ENCODE measurements at regions not wholly inside any gene's neighbourhood (a gene's known extent, or its start where the extent isn't known, plus 50 kb on each side); places are given as distances from the start of the nearest gene placed in this dataset.
A peak's percentile ranks its signal among the peaks of the same experiment; 100 is the strongest.

- no peak for TF ChIP-seq ZNF565 (CRISPR knock-in tag; conservative IDR thresholded peaks at IDR 0.05; ENCODE audit: low read depth)
- TF ChIP-seq, protein P1, sequence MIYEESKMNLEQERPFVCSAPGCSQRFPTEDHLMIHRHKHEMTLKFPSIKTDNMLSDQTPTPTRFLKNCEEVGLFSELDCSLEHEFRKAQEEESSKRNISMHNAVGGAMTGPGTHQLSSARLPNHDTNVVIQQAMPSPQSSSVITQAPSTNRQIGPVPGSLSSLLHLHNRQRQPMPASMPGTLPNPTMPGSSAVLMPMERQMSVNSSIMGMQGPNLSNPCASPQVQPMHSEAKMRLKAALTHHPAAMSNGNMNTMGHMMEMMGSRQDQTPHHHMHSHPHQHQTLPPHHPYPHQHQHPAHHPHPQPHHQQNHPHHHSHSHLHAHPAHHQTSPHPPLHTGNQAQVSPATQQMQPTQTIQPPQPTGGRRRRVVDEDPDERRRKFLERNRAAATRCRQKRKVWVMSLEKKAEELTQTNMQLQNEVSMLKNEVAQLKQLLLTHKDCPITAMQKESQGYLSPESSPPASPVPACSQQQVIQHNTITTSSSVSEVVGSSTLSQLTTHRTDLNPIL (CRISPR knock-in tag; IDR thresholded peaks at IDR 0.05; ENCODE audit: low read depth), result no peak
- no peak for TF ChIP-seq BACH2 (CRISPR knock-in tag; IDR thresholded peaks at IDR 0.05; ENCODE audit: borderline replicate concordance)
- TF ChIP-seq SNAI2 (CRISPR knock-in tag; IDR thresholded peaks at IDR 0.05), result no peak
Measured at GRCh38 chr10:44715136-44715535, 196.0 kb upstream of the TMEM72 start.

DNA sequence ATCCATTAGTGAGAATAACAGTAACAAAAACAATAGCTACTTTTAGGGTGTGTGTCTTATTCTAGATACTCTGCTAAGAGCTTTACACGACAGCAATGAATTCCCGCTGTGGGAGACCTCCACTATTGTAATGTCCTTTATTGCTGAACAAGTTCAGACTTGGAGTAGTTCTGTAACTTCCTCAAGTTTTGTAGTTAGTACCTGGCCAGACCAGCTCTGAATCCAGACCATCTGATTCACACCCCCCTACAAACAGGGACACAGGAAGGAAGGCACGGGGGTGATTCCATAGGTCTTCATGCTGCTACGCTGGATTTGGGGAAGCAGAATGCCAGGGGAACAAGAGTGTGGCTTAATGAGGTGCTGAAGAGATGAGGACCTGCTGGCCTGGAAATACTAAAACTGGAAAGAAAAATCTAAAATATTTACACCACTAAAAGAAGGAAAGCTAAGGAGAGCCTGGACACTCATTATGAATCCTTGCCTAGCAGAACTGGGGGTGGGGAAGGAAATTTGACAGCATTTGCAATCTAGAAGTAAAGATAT, 194.6 kb upstream of the TMEM72 start:
- TF ChIP-seq ZNF70 (CRISPR knock-in tag; IDR thresholded peaks at IDR 0.05), result no peak
- TF ChIP-seq, protein P2, sequence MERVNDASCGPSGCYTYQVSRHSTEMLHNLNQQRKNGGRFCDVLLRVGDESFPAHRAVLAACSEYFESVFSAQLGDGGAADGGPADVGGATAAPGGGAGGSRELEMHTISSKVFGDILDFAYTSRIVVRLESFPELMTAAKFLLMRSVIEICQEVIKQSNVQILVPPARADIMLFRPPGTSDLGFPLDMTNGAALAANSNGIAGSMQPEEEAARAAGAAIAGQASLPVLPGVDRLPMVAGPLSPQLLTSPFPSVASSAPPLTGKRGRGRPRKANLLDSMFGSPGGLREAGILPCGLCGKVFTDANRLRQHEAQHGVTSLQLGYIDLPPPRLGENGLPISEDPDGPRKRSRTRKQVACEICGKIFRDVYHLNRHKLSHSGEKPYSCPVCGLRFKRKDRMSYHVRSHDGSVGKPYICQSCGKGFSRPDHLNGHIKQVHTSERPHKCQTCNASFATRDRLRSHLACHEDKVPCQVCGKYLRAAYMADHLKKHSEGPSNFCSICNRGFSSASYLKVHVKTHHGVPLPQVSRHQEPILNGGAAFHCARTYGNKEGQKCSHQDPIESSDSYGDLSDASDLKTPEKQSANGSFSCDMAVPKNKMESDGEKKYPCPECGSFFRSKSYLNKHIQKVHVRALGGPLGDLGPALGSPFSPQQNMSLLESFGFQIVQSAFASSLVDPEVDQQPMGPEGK (CRISPR knock-in tag; IDR thresholded peaks at IDR 0.05; ENCODE audit: borderline replicate concordance), result no peak
- no peak for TF ChIP-seq ZFP30 (CRISPR knock-in tag; IDR thresholded peaks at IDR 0.05)
- no peak for TF ChIP-seq ZFP3 (CRISPR knock-in tag; IDR thresholded peaks at IDR 0.05)
- no peak for TF ChIP-seq PPARA (CRISPR knock-in tag; IDR thresholded peaks at IDR 0.05; ENCODE audit: borderline replicate concordance)
- TF ChIP-seq, protein P1 (CRISPR knock-in tag; IDR thresholded peaks at IDR 0.05; ENCODE audit: low read depth), result no peak
- no peak for TF ChIP-seq ZNF565 (CRISPR knock-in tag; conservative IDR thresholded peaks at IDR 0.05; ENCODE audit: low read depth)
- TF ChIP-seq SNAI2 (CRISPR knock-in tag; IDR thresholded peaks at IDR 0.05), result no peak
- TF ChIP-seq TCF4 (CRISPR knock-in tag; IDR thresholded peaks at IDR 0.05; ENCODE audit: borderline replicate concordance), result no peak
- TF ChIP-seq CSDC2 (CRISPR knock-in tag; IDR thresholded peaks at IDR 0.05), result no peak
- no peak for TF ChIP-seq OSR1 (CRISPR knock-in tag; IDR thresholded peaks at IDR 0.05)
- TF ChIP-seq, protein P3, sequence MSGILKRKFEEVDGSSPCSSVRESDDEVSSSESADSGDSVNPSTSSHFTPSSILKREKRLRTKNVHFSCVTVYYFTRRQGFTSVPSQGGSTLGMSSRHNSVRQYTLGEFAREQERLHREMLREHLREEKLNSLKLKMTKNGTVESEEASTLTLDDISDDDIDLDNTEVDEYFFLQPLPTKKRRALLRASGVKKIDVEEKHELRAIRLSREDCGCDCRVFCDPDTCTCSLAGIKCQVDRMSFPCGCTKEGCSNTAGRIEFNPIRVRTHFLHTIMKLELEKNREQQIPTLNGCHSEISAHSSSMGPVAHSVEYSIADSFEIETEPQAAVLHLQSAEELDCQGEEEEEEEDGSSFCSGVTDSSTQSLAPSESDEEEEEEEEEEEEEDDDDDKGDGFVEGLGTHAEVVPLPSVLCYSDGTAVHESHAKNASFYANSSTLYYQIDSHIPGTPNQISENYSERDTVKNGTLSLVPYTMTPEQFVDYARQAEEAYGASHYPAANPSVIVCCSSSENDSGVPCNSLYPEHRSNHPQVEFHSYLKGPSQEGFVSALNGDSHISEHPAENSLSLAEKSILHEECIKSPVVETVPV (CRISPR knock-in tag; IDR thresholded peaks at IDR 0.05), result no peak
- no peak for TF ChIP-seq ZC3H10 (CRISPR knock-in tag; IDR thresholded peaks at IDR 0.05)
- TF ChIP-seq TOX (CRISPR knock-in tag; IDR thresholded peaks at IDR 0.05; ENCODE audit: borderline replicate concordance), result no peak
- no peak for TF ChIP-seq ISL1 (CRISPR knock-in tag; IDR thresholded peaks at IDR 0.05)
- no peak for ATAC-seq

More at GRCh38 chr10:44715136-44715535, 196.0 kb upstream of the TMEM72 start:
- ATAC-seq, result peak; percentile 63

GRCh38 chr10:44723082-44723481, 188.1 kb upstream of the TMEM72 start:
- TF ChIP-seq SNAI2 (CRISPR knock-in tag; IDR thresholded peaks at IDR 0.05) (no peak), ZFP30 (CRISPR knock-in tag; IDR thresholded peaks at IDR 0.05) (no peak)
- ATAC-seq, result no peak

DNA sequence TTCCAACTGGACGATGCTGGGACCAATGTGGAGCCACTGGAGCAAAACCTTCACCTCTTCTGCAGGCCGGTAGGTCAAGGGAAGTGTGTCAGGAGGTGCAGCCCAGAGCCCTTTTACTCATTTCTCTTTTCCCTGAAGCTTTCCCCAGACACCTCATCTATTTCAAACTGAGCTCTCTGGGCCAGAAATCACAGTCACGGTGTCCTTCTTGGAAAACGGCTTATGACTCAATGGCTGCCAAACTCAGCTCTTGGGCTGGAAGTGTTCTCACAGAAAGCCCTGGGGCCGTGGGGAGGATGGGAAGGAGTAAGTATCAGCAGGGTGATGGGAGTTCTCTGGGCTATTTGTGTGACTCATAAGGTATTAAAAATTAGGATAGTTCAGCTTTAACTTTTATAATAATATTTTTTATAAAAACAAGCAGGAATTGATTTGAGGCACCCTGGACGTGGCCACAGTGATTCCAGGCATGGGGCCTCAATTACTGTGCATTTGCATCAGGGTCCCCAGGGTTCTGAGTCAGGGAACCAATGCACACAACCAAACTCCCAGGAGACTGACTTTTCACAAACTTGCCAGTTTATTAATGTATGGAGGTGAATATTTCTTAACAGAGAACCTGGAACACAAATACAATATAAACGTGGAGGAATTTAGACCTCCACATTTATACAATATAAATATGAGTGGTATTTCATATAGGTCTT, 187.4 kb upstream of the TMEM72 start:
- ATAC-seq, result no peak
- no peak for TF ChIP-seq GLIS3 (CRISPR knock-in tag; IDR thresholded peaks at IDR 0.05)
- TF ChIP-seq, protein P2 (CRISPR knock-in tag; IDR thresholded peaks at IDR 0.05; ENCODE audit: borderline replicate concordance), result no peak
- TF ChIP-seq ZNF8 (CRISPR knock-in tag; IDR thresholded peaks at IDR 0.05), result no peak
- no peak for TF ChIP-seq ESRRG (CRISPR knock-in tag; IDR thresholded peaks at IDR 0.05)
- TF ChIP-seq PPARA (CRISPR knock-in tag; IDR thresholded peaks at IDR 0.05; ENCODE audit: borderline replicate concordance), result no peak

Data from SK-N-SH treated with all-trans-retinoic acid at 6 μM for 48 hours (cell line).